AG20443 (cell line): ENCODE measurements at regions not wholly inside any gene's neighbourhood (a gene's known extent, or its start where the extent isn't known, plus 50 kb on each side); places are given as distances from the start of the nearest gene placed in this dataset.
A peak's percentile ranks its signal among the peaks of the same experiment; 100 is the strongest.
"Not testable (repeated sequence)": the region's sequence is repeated elsewhere in the genome, so short reads cannot be mapped to it uniquely, and the experiment has no call there.

Experiments used
- DNase-seq: peaks from one replicate; pipeline ENCODE4 v3.0.0; 2012; ENCODE audit warnings: low spot score, mixed read lengths

- DNase-seq = no peak
These were observed 50.4 kb downstream of the HAPSTR1 start for GRCh38 chr16:9141813-9142212.

- no peak for DNase-seq
These were observed 52.7 kb downstream of the HAPSTR1 start for GRCh38 chr16:9144106-9144505.

GRCh38 chr16:9148374-9149015 lies 57.1 kb downstream of the HAPSTR1 start:
- DNase-seq = no peak

GRCh38 chr16:9151074-9151473 lies 59.6 kb downstream of the HAPSTR1 start:
- DNase-seq = no peak

GRCh38 chr16:9151597-9151996 lies 60.2 kb downstream of the HAPSTR1 start:
- DNase-seq = no peak

GRCh38 chr16:9152649-9153501 lies 61.4 kb downstream of the HAPSTR1 start:
- no peak for DNase-seq

- DNase-seq = no peak
These were observed 62.0 kb downstream of the HAPSTR1 start for GRCh38 chr16:9153502-9153864.

- DNase-seq = no peak
These were observed 63.3 kb downstream of the HAPSTR1 start for GRCh38 chr16:9154567-9155410.

- DNase-seq = no peak
These were observed 64.4 kb downstream of the HAPSTR1 start for GRCh38 chr16:9155871-9156270.

- peak; percentile 83 for DNase-seq
These were observed 68.6 kb downstream of the HAPSTR1 start for GRCh38 chr16:9159839-9160550.

GRCh38 chr16:9160551-9160911 lies 69.1 kb downstream of the HAPSTR1 start:
- DNase-seq = no peak

GRCh38 chr16:9165681-9166080 lies 74.2 kb downstream of the HAPSTR1 start:
- no peak for DNase-seq

GRCh38 chr16:9166326-9166993 lies 75.0 kb downstream of the HAPSTR1 start:
- DNase-seq = not testable (repeated sequence)

GRCh38 chr16:9169094-9169493 lies 77.7 kb downstream of the HAPSTR1 start:
- DNase-seq = no peak

- DNase-seq = peak; percentile 40
These were observed 79.0 kb downstream of the HAPSTR1 start for GRCh38 chr16:9170470-9170869.

GRCh38 chr16:9176547-9177418 lies 85.3 kb downstream of the HAPSTR1 start:
- no peak for DNase-seq

GRCh38 chr16:9177861-9178260 lies 86.4 kb downstream of the HAPSTR1 start:
- no peak for DNase-seq

GRCh38 chr16:9183682-9184353 lies 92.4 kb downstream of the HAPSTR1 start:
- no peak for DNase-seq

- DNase-seq = no peak
These were observed 92.9 kb downstream of the HAPSTR1 start for GRCh38 chr16:9184354-9184690.

- DNase-seq = no peak
These were observed 93.9 kb downstream of the HAPSTR1 start for GRCh38 chr16:9185381-9185780.
